ENCODE measurements at regions not wholly inside any gene's neighbourhood (a gene's known extent, or its start where the extent isn't known, plus 50 kb on each side); places are given as distances from the start of the nearest gene placed in this dataset.

DNA sequence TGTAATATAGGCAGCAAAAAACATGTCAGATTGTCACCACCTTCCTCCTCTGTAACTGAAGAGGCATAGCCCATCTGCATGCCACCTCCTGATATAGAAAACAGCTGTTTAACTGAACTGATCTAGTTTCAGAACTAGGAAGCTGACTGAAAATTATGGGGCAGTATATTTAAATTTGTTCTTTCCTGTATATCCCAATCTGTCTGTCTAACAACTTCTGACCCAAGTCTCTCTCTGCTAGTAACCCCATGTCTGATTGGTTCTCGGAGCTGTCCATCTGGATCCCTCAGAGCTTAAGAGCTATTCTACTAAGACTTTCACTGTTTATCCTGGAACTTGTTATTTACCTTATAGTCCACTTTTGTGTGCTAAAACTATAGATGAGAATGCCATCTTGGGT is 68.2 kb upstream of the SLC35G4 start:
- no peak overlapping the region for H3K27ac ChIP-seq (ENCODE audit: low read length)
- no peaks in the 10 kb centered on the region for H3K4me1 ChIP-seq (ENCODE audit: low read length)
- TF ChIP-seq EZH2phosphoT487 (IDR thresholded peaks at IDR 0.05; ENCODE audit: low read depth): no peak
- TF ChIP-seq, protein P1, sequence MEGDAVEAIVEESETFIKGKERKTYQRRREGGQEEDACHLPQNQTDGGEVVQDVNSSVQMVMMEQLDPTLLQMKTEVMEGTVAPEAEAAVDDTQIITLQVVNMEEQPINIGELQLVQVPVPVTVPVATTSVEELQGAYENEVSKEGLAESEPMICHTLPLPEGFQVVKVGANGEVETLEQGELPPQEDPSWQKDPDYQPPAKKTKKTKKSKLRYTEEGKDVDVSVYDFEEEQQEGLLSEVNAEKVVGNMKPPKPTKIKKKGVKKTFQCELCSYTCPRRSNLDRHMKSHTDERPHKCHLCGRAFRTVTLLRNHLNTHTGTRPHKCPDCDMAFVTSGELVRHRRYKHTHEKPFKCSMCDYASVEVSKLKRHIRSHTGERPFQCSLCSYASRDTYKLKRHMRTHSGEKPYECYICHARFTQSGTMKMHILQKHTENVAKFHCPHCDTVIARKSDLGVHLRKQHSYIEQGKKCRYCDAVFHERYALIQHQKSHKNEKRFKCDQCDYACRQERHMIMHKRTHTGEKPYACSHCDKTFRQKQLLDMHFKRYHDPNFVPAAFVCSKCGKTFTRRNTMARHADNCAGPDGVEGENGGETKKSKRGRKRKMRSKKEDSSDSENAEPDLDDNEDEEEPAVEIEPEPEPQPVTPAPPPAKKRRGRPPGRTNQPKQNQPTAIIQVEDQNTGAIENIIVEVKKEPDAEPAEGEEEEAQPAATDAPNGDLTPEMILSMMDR (IDR thresholded peaks at IDR 0.05; ENCODE audit: low read depth, low read length): no peak
- H3K27me3 ChIP-seq (ENCODE audit: low read depth, low read length): 0 out of 2 replicates have a peak, but pooled peaks cover 3% of the 10 kb centered on the region
- no peaks in the 10 kb centered on the region for H4K20me1 ChIP-seq (ENCODE audit: insufficient read depth, low read length)
- H2AFZ ChIP-seq (ENCODE audit: low read depth, low read length): no peak overlapping the region
- no peaks in the 10 kb centered on the region for H3K79me2 ChIP-seq (ENCODE audit: low read length)
- no peak overlapping the region for H3K4me3 ChIP-seq (ENCODE audit: low read length)
- H3K9ac ChIP-seq (ENCODE audit: low read length): no peak overlapping the region
- no peaks in the 10 kb centered on the region for H3K36me3 ChIP-seq (replicated peaks; ENCODE audit: low read depth, low read length)
- no peaks in the 10 kb centered on the region for H3K9me3 ChIP-seq (ENCODE audit: insufficient read depth, low read length)
- no peak overlapping the region for H3K4me2 ChIP-seq (ENCODE audit: low read length)

- TF ChIP-seq EZH2phosphoT487 (IDR thresholded peaks at IDR 0.05; ENCODE audit: low read depth): no peak
- TF ChIP-seq, protein P1 (IDR thresholded peaks at IDR 0.05; ENCODE audit: low read depth, low read length): no peak
- no peaks in the 10 kb centered on the region for H4K20me1 ChIP-seq (ENCODE audit: insufficient read depth, low read length)
- H3K27ac ChIP-seq (ENCODE audit: low read length): no peak overlapping the region
- H3K36me3 ChIP-seq (replicated peaks; ENCODE audit: low read depth, low read length): no peaks in the 10 kb centered on the region
- no peaks in the 10 kb centered on the region for H3K4me1 ChIP-seq (ENCODE audit: low read length)
- H3K27me3 ChIP-seq (ENCODE audit: low read depth, low read length): peaks cover 11% of the 10 kb centered on the region
- no peaks in the 10 kb centered on the region for H3K79me2 ChIP-seq (ENCODE audit: low read length)
- H2AFZ ChIP-seq (ENCODE audit: low read depth, low read length): no peak overlapping the region
- no peak overlapping the region for H3K4me3 ChIP-seq (ENCODE audit: low read length)
- H3K4me2 ChIP-seq (ENCODE audit: low read length): no peak overlapping the region
- H3K9ac ChIP-seq (ENCODE audit: low read length): no peak overlapping the region
- no peaks in the 10 kb centered on the region for H3K9me3 ChIP-seq (ENCODE audit: insufficient read depth, low read length)
Observed at GRCh38 chr18:11533942-11534496, 75.4 kb upstream of the SLC35G4 start.

- Histone ChIP-seq H4K20me1 (ENCODE audit: insufficient read depth, low read length) (no peaks in the 10 kb centered on the region), H3K27me3 (ENCODE audit: low read depth, low read length) (peaks cover 15% of the 10 kb centered on the region), H3K36me3 (replicated peaks; ENCODE audit: low read depth, low read length) (no peaks in the 10 kb centered on the region), H2AFZ (ENCODE audit: low read depth, low read length) (no peak overlapping the region), H3K79me2 (ENCODE audit: low read length) (no peaks in the 10 kb centered on the region), H3K9ac (ENCODE audit: low read length) (no peak overlapping the region), H3K9me3 (ENCODE audit: insufficient read depth, low read length) (no peaks in the 10 kb centered on the region), H3K4me2 (ENCODE audit: low read length) (no peak overlapping the region), H3K4me3 (ENCODE audit: low read length) (no peak overlapping the region), H3K4me1 (ENCODE audit: low read length) (no peaks in the 10 kb centered on the region), H3K27ac (ENCODE audit: low read length) (no peak overlapping the region)
- TF ChIP-seq EZH2phosphoT487 (IDR thresholded peaks at IDR 0.05; ENCODE audit: low read depth): no peak
- TF ChIP-seq, protein P1 (IDR thresholded peaks at IDR 0.05; ENCODE audit: low read depth, low read length): no peak; the same call in 1 of the 2 replicates
Observed at GRCh38 chr18:11533513-11533890, 75.9 kb upstream of the SLC35G4 start.

- Histone ChIP-seq H3K27me3 (ENCODE audit: low read depth, low read length) (peaks cover 15% of the 10 kb centered on the region), H3K4me1 (ENCODE audit: low read length) (no peaks in the 10 kb centered on the region), H3K4me2 (ENCODE audit: low read length) (no peak overlapping the region), H4K20me1 (ENCODE audit: insufficient read depth, low read length) (no peaks in the 10 kb centered on the region), H3K4me3 (ENCODE audit: low read length) (no peak overlapping the region), H3K27ac (ENCODE audit: low read length) (no peak overlapping the region), H3K36me3 (replicated peaks; ENCODE audit: low read depth, low read length) (no peaks in the 10 kb centered on the region), H3K79me2 (ENCODE audit: low read length) (no peaks in the 10 kb centered on the region), H2AFZ (ENCODE audit: low read depth, low read length) (no peak overlapping the region), H3K9me3 (ENCODE audit: insufficient read depth, low read length) (no peaks in the 10 kb centered on the region), H3K9ac (ENCODE audit: low read length) (no peak overlapping the region)
- TF ChIP-seq, protein P1 (IDR thresholded peaks at IDR 0.05; ENCODE audit: low read depth, low read length): no peak
- no peak for TF ChIP-seq EZH2phosphoT487 (IDR thresholded peaks at IDR 0.05; ENCODE audit: low read depth)
Observed at GRCh38 chr18:11532758-11533512, 76.5 kb upstream of the SLC35G4 start.

All from OCI-LY3 (cell line).